MM.1S (cell line): ENCODE measurements at regions not wholly inside any gene's neighbourhood (a gene's known extent, or its start where the extent isn't known, plus 50 kb on each side); places are given as distances from the start of the nearest gene placed in this dataset.

Experiments
- DNase-seq: peaks from one replicate; pipeline ENCODE4 v3.0.0-alpha.2; 2015
- H2AFZ ChIP-seq: fragments of 300-600 bp; sonication (generic); 2 replicates; pipeline ENCODE4 v1.6.0; 2016; ENCODE audit warnings: antibody characterized with exemption, low read length
- H3F3A ChIP-seq: fragments of 300-600 bp; sonication (generic); 2 replicates; pipeline ENCODE4 v1.6.1; 2016; ENCODE audit warnings: mild to moderate bottlenecking, antibody characterized with exemption, low read length, moderate library complexity, mixed read lengths; ENCODE audit not compliant: insufficient read depth
- H3K27ac ChIP-seq: fragments of 300-600 bp; sonication (generic); 2 replicates; pipeline ENCODE4 v1.5.1; 2016; ENCODE audit warnings: mild to moderate bottlenecking, low read length
- H3K27me3 ChIP-seq: fragments of 300-600 bp; sonication (generic); replicated peaks from 2 replicates; pipeline ENCODE4 v1.6.0; 2016; ENCODE audit warnings: low read length; ENCODE audit not compliant: insufficient read depth
- H3K36me3 ChIP-seq: fragments of 300-600 bp; sonication (generic); replicated peaks from 2 replicates; pipeline ENCODE4 v1.6.1; 2016; ENCODE audit warnings: mild to moderate bottlenecking, low read length, mixed read lengths; ENCODE audit not compliant: insufficient read depth
- H3K4me1 ChIP-seq: fragments of 300-600 bp; sonication (generic); 2 replicates; pipeline ENCODE4 v1.6.1; 2016; ENCODE audit warnings: low read length, mixed read lengths
- H3K4me2 ChIP-seq: fragments of 300-600 bp; sonication (generic); 2 replicates; pipeline ENCODE4 v1.6.0; 2016; ENCODE audit warnings: low read depth, low read length
- H3K4me3 ChIP-seq: fragments of 300-600 bp; sonication (generic); 2 replicates; pipeline ENCODE4 v1.5.1; 2016; ENCODE audit warnings: low read length, mixed read lengths
- H3K79me2 ChIP-seq: fragments of 300-600 bp; sonication (generic); 2 replicates; pipeline ENCODE4 v1.6.1; 2016; ENCODE audit warnings: mixed run types, low read length, mixed read lengths
- H3K9ac ChIP-seq: fragments of 300-600 bp; sonication (generic); 2 replicates; pipeline ENCODE4 v1.6.1; 2016; ENCODE audit warnings: low read length, mixed read lengths
- H3K9me2 ChIP-seq: fragments of 300-600 bp; sonication (generic); replicated peaks from 2 replicates; pipeline ENCODE4 v1.6.1; 2016; ENCODE audit warnings: mild to moderate bottlenecking, low read length, mixed read lengths; ENCODE audit not compliant: insufficient read depth
- H3K9me3 ChIP-seq: fragments of 300-600 bp; sonication (generic); replicated peaks from 2 replicates; pipeline ENCODE4 v1.6.1; 2016; ENCODE audit warnings: mild to moderate bottlenecking, low read length, mixed read lengths; ENCODE audit not compliant: insufficient read depth
- H4K20me1 ChIP-seq: fragments of 300-600 bp; sonication (generic); 2 replicates; pipeline ENCODE4 v1.6.1; 2016; ENCODE audit warnings: mild to moderate bottlenecking, low read length, moderate library complexity, mixed read lengths; ENCODE audit not compliant: insufficient read depth
- EZH2 ChIP-seq: fragments of 300-600 bp; sonication (generic); optimal IDR thresholded peaks from 2 replicates; pipeline ENCODE3; 2017; ENCODE audit warnings: low read depth, mild to moderate bottlenecking, antibody characterized with exemption, low read length, mixed read lengths
- EZH2phosphoT487 ChIP-seq: fragments of 300-600 bp; sonication (generic); IDR thresholded peaks from 2 replicates; pipeline ENCODE4 v1.6.1; 2018; ENCODE audit warnings: antibody characterized with exemption, low read length
- TF ChIP-seq, protein P1 (sequence below): fragments of 300-600 bp; sonication (generic); IDR thresholded peaks from 2 replicates; pipeline ENCODE4 v1.5.1; 2016; ENCODE audit warnings: antibody characterized with exemption, low read length, mixed read lengths

- no peak overlapping the region for H3K4me3 ChIP-seq
- no peaks in the 10 kb centered on the region for H3F3A ChIP-seq
- H2AFZ ChIP-seq: no peak overlapping the region
- H3K27me3 ChIP-seq: no peaks in the 10 kb centered on the region
- DNase-seq: no peak
- no peak overlapping the region for H3K4me2 ChIP-seq
- H4K20me1 ChIP-seq: no peaks in the 10 kb centered on the region
- H3K79me2 ChIP-seq: no peaks in the 10 kb centered on the region
- no peaks in the 10 kb centered on the region for H3K9me3 ChIP-seq
- TF ChIP-seq, protein P1, sequence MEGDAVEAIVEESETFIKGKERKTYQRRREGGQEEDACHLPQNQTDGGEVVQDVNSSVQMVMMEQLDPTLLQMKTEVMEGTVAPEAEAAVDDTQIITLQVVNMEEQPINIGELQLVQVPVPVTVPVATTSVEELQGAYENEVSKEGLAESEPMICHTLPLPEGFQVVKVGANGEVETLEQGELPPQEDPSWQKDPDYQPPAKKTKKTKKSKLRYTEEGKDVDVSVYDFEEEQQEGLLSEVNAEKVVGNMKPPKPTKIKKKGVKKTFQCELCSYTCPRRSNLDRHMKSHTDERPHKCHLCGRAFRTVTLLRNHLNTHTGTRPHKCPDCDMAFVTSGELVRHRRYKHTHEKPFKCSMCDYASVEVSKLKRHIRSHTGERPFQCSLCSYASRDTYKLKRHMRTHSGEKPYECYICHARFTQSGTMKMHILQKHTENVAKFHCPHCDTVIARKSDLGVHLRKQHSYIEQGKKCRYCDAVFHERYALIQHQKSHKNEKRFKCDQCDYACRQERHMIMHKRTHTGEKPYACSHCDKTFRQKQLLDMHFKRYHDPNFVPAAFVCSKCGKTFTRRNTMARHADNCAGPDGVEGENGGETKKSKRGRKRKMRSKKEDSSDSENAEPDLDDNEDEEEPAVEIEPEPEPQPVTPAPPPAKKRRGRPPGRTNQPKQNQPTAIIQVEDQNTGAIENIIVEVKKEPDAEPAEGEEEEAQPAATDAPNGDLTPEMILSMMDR: no peak
- no peaks in the 10 kb centered on the region for H3K9me2 ChIP-seq
- H3K9ac ChIP-seq: no peak overlapping the region
- H3K4me1 ChIP-seq: no peaks in the 10 kb centered on the region
- H3K36me3 ChIP-seq: no peaks in the 10 kb centered on the region
- no peak overlapping the region for H3K27ac ChIP-seq
Observed at GRCh38 chr13:47317356-47317755, 420.5 kb upstream of the HTR2A start.

- Histone ChIP-seq H3K27me3 (no peaks in the 10 kb centered on the region), H3K4me3 (no peak overlapping the region), H3F3A (no peaks in the 10 kb centered on the region), H2AFZ (no peak overlapping the region), H3K4me1 (no peaks in the 10 kb centered on the region), H3K36me3 (no peaks in the 10 kb centered on the region), H3K9me2 (no peaks in the 10 kb centered on the region), H3K79me2 (no peaks in the 10 kb centered on the region), H3K4me2 (no peak overlapping the region), H4K20me1 (no peaks in the 10 kb centered on the region), H3K9me3 (no peaks in the 10 kb centered on the region), H3K27ac (no peak overlapping the region), H3K9ac (no peak overlapping the region)
- no peak for TF ChIP-seq EZH2phosphoT487
- TF ChIP-seq EZH2: no peak
- TF ChIP-seq, protein P1: no peak
- DNase-seq: peak; percentile 6
Observed at GRCh38 chr13:47310401-47310800, 413.5 kb upstream of the HTR2A start.

DNA sequence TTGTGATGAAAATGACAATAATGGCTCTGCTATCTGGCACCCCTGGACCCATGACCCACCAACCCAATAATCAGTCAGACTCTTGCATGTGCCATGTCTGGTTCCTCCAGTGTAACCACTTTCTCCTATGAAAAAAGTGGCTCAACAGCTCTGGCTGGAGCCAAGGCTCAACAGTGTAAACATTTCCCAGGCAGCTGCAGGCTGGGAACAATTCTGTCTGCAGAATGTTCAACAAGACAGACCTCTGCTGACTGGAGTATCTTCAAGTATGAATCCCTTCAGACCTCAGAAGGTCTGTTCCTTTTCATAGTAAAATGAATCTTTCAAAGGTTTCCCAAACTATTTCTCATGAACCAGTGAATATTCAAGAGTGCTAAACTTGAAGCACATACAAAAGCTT lies 410.1 kb upstream of the HTR2A start:
- Histone ChIP-seq H3K27me3 (no peaks in the 10 kb centered on the region), H3K4me1 (no peaks in the 10 kb centered on the region), H3K4me2 (no peak overlapping the region), H3K9ac (no peak overlapping the region), H4K20me1 (no peaks in the 10 kb centered on the region), H2AFZ (no peak overlapping the region), H3K4me3 (no peak overlapping the region), H3K27ac (no peak overlapping the region), H3K9me2 (no peaks in the 10 kb centered on the region), H3F3A (no peaks in the 10 kb centered on the region), H3K36me3 (no peaks in the 10 kb centered on the region), H3K79me2 (no peaks in the 10 kb centered on the region), H3K9me3 (no peaks in the 10 kb centered on the region)
- TF ChIP-seq EZH2: no peak
- TF ChIP-seq, protein P1: no peak
- TF ChIP-seq EZH2phosphoT487: no peak
- DNase-seq: no peak

DNA sequence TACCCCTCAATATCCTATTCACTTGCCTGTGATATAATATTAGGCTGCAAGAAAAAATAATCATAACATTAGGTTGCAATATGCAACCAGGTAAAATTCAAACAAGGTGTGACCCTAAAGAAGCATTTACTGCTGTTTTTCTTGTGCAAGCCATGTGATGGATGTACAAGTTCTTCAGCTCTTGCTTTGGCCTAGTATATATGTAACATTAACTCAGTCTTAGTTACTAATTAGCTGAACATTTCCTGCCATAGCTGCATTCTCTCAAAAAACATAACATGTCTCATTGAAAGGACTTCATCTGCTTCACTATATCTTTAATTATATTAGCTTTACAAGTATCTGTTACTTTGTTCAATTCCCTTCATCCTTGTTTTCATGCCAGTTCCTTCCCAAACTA lies 406.8 kb upstream of the HTR2A start:
- Histone ChIP-seq H4K20me1 (no peaks in the 10 kb centered on the region), H3K9me2 (no peaks in the 10 kb centered on the region), H3K36me3 (no peaks in the 10 kb centered on the region)

More for the DNA sequence above, 406.8 kb upstream of the HTR2A start:
- H3K27ac ChIP-seq: no peak overlapping the region
- DNase-seq: no peak
- H3K27me3 ChIP-seq: no peaks in the 10 kb centered on the region
- no peak overlapping the region for H3K4me3 ChIP-seq
- no peak overlapping the region for H3K4me2 ChIP-seq
- no peak overlapping the region for H3K9ac ChIP-seq
- TF ChIP-seq, protein P1: no peak
- TF ChIP-seq EZH2: no peak
- no peak for TF ChIP-seq EZH2phosphoT487
- H3K79me2 ChIP-seq: no peaks in the 10 kb centered on the region
- no peaks in the 10 kb centered on the region for H3F3A ChIP-seq
- no peak overlapping the region for H2AFZ ChIP-seq
- no peaks in the 10 kb centered on the region for H3K4me1 ChIP-seq
- H3K9me3 ChIP-seq: no peaks in the 10 kb centered on the region
